Adrenal gland (tissue), 9 donors: ENCODE measurements at regions not wholly inside any gene's neighbourhood (a gene's known extent, or its start where the extent isn't known, plus 50 kb on each side); places are given as distances from the start of the nearest gene placed in this dataset.

Experiments used
- DNase-seq, 7 donors: peaks; one replicate each; pipeline ENCODE4 v3.0.0-alpha.2; 2019 to 2020
- H3K27ac ChIP-seq, 5 donors: fragments of 200-600 bp; sonication (generic) in 4 of 5; 1 replicate in 3 of 5; 2 replicates in 2 of 5; pipeline versions ENCODE4 v1.5.1 to v1.8.0; 2016 to 2020; ENCODE audit warnings: mild to moderate bottlenecking in 1 of 5
- H3K27me3 ChIP-seq: fragments of 200-600 bp; 2 replicates; pipeline ENCODE4 v1.8.0; 2021
- H3K36me3 ChIP-seq, 2 donors: fragments of 200-600 bp; replicated peaks in 1 of 2; 1 replicate in 1 of 2; 2 replicates in 1 of 2; pipeline versions ENCODE4 v1.5.1 to v1.8.0; 2018 to 2022
- H3K4me1 ChIP-seq, 2 donors: fragments of 200-600 bp; replicated peaks in 1 of 2; 1 replicate in 1 of 2; 2 replicates in 1 of 2; pipeline versions ENCODE4 v1.5.1 to v1.8.0; 2018 to 2021
- H3K4me3 ChIP-seq, 4 donors: fragments of 200-600 bp; sonication (generic) in 3 of 4; one replicate each; pipeline ENCODE4 v1.5.1; 2016 to 2018
- H3K9me3 ChIP-seq, 3 donors: fragments of 200-600 bp; sonication (generic) in 1 of 3; replicated peaks in 1 of 3; 1 replicate in 2 of 3; 2 replicates in 1 of 3; pipeline versions ENCODE4 v1.5.1 to v1.8.0; 2016 to 2021
- CTCF ChIP-seq, 6 experiments: fragments of 450-650 bp in 4 of 6; fragments of 200-600 bp in 2 of 6; sonication (generic) in 1 of 6; IDR thresholded peaks; 1 replicate in 5 of 6; 2 replicates in 1 of 6; pipeline versions ENCODE4 v1.5.1 to v1.8.0; 2016 to 2021; ENCODE audit warnings: antibody characterized with exemption in 6 of 6, mild to moderate bottlenecking in 2 of 6, moderate library complexity in 1 of 6
- POLR2A ChIP-seq, 2 donors: fragments of 450-650 bp; IDR thresholded peaks; one replicate each; pipeline ENCODE4 v1.6.1; 2017; ENCODE audit warnings: antibody characterized with exemption in 2 of 2, mild to moderate bottlenecking in 2 of 2, moderate library complexity in 1 of 2
- WGBS, 4 donors: extraction: QIAGEN DNeasy Blood & Tissue Kit in 2 of 4; methylation state at CpG; one replicate each; pipeline versions ENCODE4 v1.1.5 to v1.1.7; 2013 to 2017; 5-methylcytosine and 5-hydroxymethylcytosine counted together
- intact Hi-C, 2 donors: fragments of 100-400 bp; cut with DNase I; formaldehyde crosslinking; loops; one replicate each; pipeline versions ENCODE4 v1.14.1 to v1.15.0; 2022 to 2023
- donor health status: healthy with polysubstance abuse.
- donor health status: Bipolar disorder and iron deficiency.
- donor health status: DM: yes; HTN: yes; CAD: no.
- donor health status: DM: no; HTN: no; CAD: no.
- donor health status: DM: no; HTN: no; CAD: no.

- DNase-seq = no peak
- WGBS, 4 donors = 69 to 82% (median 79%) methylated on average over 5 of the region's 5 CpGs
- intact Hi-C loops = no loop called here
- TF ChIP-seq POLR2A (IDR thresholded peaks at IDR 0.05) (no peak), CTCF (IDR thresholded peaks at IDR 0.05) (no peak)
- H3K9me3 ChIP-seq = no peaks in the 10 kb centered on the region
- H3K27me3 ChIP-seq = no peaks in the 10 kb centered on the region
- H3K27ac ChIP-seq = no peak overlapping the region
- H3K36me3 ChIP-seq = no peaks in the 10 kb centered on the region
- H3K4me1 ChIP-seq = peaks cover 0 to 11% of the 10 kb centered on the region in 2 donors
- no peak overlapping the region for H3K4me3 ChIP-seq
Observed at GRCh38 chr3:8286086-8286485, 215.5 kb upstream of the LMCD1 start.

- no peak for TF ChIP-seq POLR2A (IDR thresholded peaks at IDR 0.05)
- TF ChIP-seq CTCF (IDR thresholded peaks at IDR 0.05) = no peak
- intact Hi-C loops = no loop called here
- Histone ChIP-seq H3K27me3 (no peaks in the 10 kb centered on the region), H3K36me3 (no peaks in the 10 kb centered on the region), H3K27ac (no peak overlapping the region), H3K4me3 (no peak overlapping the region), H3K9me3 (no peaks in the 10 kb centered on the region), H3K4me1 (peaks cover 0 to 11% of the 10 kb centered on the region in 2 donors)
- no peak for DNase-seq
Observed at GRCh38 chr3:8286749-8287148, 214.9 kb upstream of the LMCD1 start.

GRCh38 chr3:8290611-8291010 lies 211.0 kb upstream of the LMCD1 start:
- DNase-seq = no peak
- 82 to 92% (median 89%) methylated on average over 2 of the region's 2 CpGs for WGBS, 4 donors
- H3K36me3 ChIP-seq = no peaks in the 10 kb centered on the region
- no peaks in the 10 kb centered on the region for H3K27me3 ChIP-seq
- intact Hi-C loops = no loop called here
- no peak for TF ChIP-seq POLR2A (IDR thresholded peaks at IDR 0.05)
- no peak for TF ChIP-seq CTCF (IDR thresholded peaks at IDR 0.05)
- H3K27ac ChIP-seq = no peak overlapping the region
- H3K4me1 ChIP-seq = no peaks in the 10 kb centered on the region
- no peaks in the 10 kb centered on the region for H3K9me3 ChIP-seq
- no peak overlapping the region for H3K4me3 ChIP-seq

- intact Hi-C loops = no loop called here
- 63 to 73% (median 65%) methylated on average over 2 of the region's 2 CpGs for WGBS, 4 donors
- Histone ChIP-seq H3K4me3 (no peak overlapping the region), H3K27ac (no peak overlapping the region), H3K36me3 (no peaks in the 10 kb centered on the region), H3K4me1 (no peaks in the 10 kb centered on the region), H3K27me3 (no peaks in the 10 kb centered on the region), H3K9me3 (no peaks in the 10 kb centered on the region)
- no peak for DNase-seq
- TF ChIP-seq CTCF (IDR thresholded peaks at IDR 0.05) (no peak), POLR2A (IDR thresholded peaks at IDR 0.05) (no peak)
Observed at GRCh38 chr3:8296461-8296860, 205.2 kb upstream of the LMCD1 start.
